ENCODE measurements at regions not wholly inside any gene's neighbourhood (a gene's known extent, or its start where the extent isn't known, plus 50 kb on each side); places are given as distances from the start of the nearest gene placed in this dataset.

DNA sequence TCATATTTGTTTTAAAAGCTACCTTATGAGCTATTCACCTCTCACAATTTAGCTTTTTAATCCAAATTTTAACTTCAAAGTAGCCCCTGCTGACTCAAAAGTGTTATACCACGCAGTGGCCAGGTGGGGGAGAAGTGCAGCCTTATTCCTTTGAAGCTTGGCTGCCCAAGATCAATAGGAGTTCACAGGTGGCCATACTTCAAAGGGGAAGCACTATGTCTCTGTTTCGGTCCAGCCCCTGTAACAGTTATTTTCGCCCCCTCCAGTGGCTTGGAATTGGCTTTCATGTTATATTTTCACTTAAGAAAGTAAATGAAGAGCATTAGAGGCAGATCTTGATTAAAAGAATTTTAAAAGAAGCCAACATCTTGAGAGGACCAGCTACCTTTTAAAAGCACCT is 608.4 kb downstream of the EPHA7 start:
- no peak for ATAC-seq (ENCODE audit: low FRiP score)
- DNase-seq (ENCODE audit: low spot score): no peak
- TF ChIP-seq CTCF (IDR thresholded peaks at IDR 0.05): no peak

DNA sequence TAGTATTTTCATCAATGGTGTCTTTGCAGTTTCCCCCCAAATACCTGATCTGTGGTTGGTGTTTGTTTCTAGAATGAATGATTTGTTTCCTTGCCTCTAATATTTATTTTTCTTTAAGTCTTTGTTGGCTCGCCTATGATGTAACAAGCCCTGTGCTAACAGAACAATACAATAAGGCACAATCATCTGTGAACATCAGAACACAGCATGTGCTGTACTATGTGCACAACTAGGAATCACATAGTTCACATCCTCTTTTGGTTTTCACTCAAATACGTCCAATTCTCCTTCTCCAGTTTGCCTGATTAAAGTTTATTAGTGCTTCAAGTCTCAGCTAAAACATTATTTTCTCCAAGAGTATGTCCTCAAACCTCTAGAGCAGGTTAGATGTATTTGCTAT is 613.1 kb downstream of the EPHA7 start:
- DNase-seq (ENCODE audit: low spot score) (no peak), ATAC-seq (ENCODE audit: low FRiP score) (no peak)
- TF ChIP-seq CTCF (IDR thresholded peaks at IDR 0.05): no peak

GRCh38 chr6:92791403-92791802 is 628.0 kb downstream of the EPHA7 start:
- no peak for TF ChIP-seq CTCF (IDR thresholded peaks at IDR 0.05)
- ATAC-seq (ENCODE audit: low FRiP score) (no peak), DNase-seq (ENCODE audit: low spot score) (no peak)

GRCh38 chr6:92790381-92790780 is 629.0 kb downstream of the EPHA7 start:
- no peak for TF ChIP-seq CTCF (IDR thresholded peaks at IDR 0.05)
- DNase-seq (ENCODE audit: low spot score) (no peak), ATAC-seq (ENCODE audit: low FRiP score) (no peak)

DNA sequence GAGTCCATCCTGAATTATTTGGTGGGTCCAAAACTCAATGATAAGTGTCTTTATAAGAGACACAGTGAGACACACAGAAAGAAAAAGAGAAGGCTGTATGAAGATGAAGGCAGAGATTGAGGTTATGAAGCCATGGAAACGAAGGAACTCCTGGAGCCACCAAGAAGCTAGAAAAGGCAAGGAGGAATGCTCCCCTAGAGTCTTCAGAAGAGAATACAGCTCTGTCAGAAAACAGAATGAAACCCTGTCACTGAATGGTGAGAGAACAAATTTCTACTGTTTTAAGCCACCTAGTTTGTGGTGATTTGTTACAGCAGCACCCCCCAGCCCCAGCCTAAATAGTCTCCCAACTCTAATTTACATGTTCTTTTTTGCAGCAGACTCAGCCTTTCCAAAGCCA is 635.1 kb downstream of the EPHA7 start:
- ATAC-seq (ENCODE audit: low FRiP score): no peak
- DNase-seq (ENCODE audit: low spot score): no peak
- TF ChIP-seq CTCF (IDR thresholded peaks at IDR 0.05): no peak

GRCh38 chr6:92779746-92780145 is 639.6 kb downstream of the EPHA7 start:
- no peak for DNase-seq (ENCODE audit: low spot score)
- no peak for TF ChIP-seq CTCF (IDR thresholded peaks at IDR 0.05)
- ATAC-seq (ENCODE audit: low FRiP score): no peak

- ATAC-seq (ENCODE audit: low FRiP score) (no peak), DNase-seq (ENCODE audit: low spot score) (no peak)
- no peak for TF ChIP-seq CTCF (IDR thresholded peaks at IDR 0.05)
Measured at GRCh38 chr6:92777146-92777740, 642.1 kb downstream of the EPHA7 start.
